GM23338 (cell line): ENCODE measurements at regions not wholly inside any gene's neighbourhood (a gene's known extent, or its start where the extent isn't known, plus 50 kb on each side); places are given as distances from the start of the nearest gene placed in this dataset.

Experiments
- ATAC-seq: fragments of 200-7000 bp; cut with Tn5 transposase; 3 replicates; pipeline ENCODE4 v1.9.1; 2020
- DNase-seq: peaks from one replicate; pipeline ENCODE4 v3.0.0-alpha.2; 2015; ENCODE audit warnings: low spot score
- H2AFZ ChIP-seq: fragments of 200-600 bp; sonication (generic); 2 replicates; pipeline ENCODE4 v1.8.0; 2016; ENCODE audit warnings: antibody characterized with exemption, mild to moderate bottlenecking, moderate library complexity
- H3F3A ChIP-seq: fragments of 200-600 bp; sonication (generic); replicated peaks from 2 replicates; pipeline ENCODE4 v1.8.0; 2017; ENCODE audit warnings: antibody characterized with exemption, mixed run types, low read depth
- H3K27ac ChIP-seq: fragments of 200-600 bp; sonication (generic); 2 replicates; pipeline ENCODE4 v1.6.1; 2016; ENCODE audit warnings: low read depth
- H3K27me3 ChIP-seq: fragments of 200-600 bp; sonication (generic); 2 replicates; pipeline ENCODE4 v1.8.0; 2016; ENCODE audit warnings: mild to moderate bottlenecking, mixed run types, moderate library complexity; ENCODE audit not compliant: insufficient read depth
- H3K36me3 ChIP-seq: fragments of 200-600 bp; sonication (generic); 2 replicates; pipeline ENCODE4 v1.8.0; 2016; ENCODE audit warnings: mild to moderate bottlenecking; ENCODE audit not compliant: insufficient read depth
- H3K4me1 ChIP-seq: fragments of 200-600 bp; sonication (generic); 2 replicates; pipeline ENCODE4 v1.8.0; 2016; ENCODE audit warnings: mild to moderate bottlenecking, moderate library complexity; ENCODE audit not compliant: insufficient read depth
- H3K4me2 ChIP-seq: fragments of 200-600 bp; sonication (generic); 2 replicates; pipeline ENCODE4 v1.7.1; 2017; ENCODE audit warnings: mixed run types
- H3K4me3 ChIP-seq: fragments of 200-600 bp; sonication (generic); 2 replicates; pipeline ENCODE4 v1.6.1; 2016; ENCODE audit warnings: mixed run types
- H3K79me2 ChIP-seq: fragments of 200-600 bp; sonication (generic); replicated peaks from 2 replicates; pipeline ENCODE4 v1.8.0; 2017; ENCODE audit warnings: mild to moderate bottlenecking; ENCODE audit not compliant: insufficient read depth
- H3K9me2 ChIP-seq: fragments of 200-600 bp; sonication (generic); 2 replicates; pipeline ENCODE4 v1.8.0; 2017; ENCODE audit not compliant: insufficient read depth
- H4K20me1 ChIP-seq: fragments of 200-600 bp; sonication (generic); replicated peaks from 2 replicates; pipeline ENCODE4 v1.8.0; 2017; ENCODE audit warnings: mild to moderate bottlenecking; ENCODE audit not compliant: insufficient read depth
- H3K27ac Mint-ChIP-seq: 2 replicates; pipeline ENCODE4 v1.8.0; 2020; ENCODE audit warnings: inconsistent platforms, mild to moderate bottlenecking, moderate library complexity, mixed read lengths
- H3K27me3 Mint-ChIP-seq: 3 replicates; pipeline ENCODE4 v1.8.0; 2022; ENCODE audit warnings: low read depth, mild to moderate bottlenecking, moderate library complexity, mixed read lengths, inconsistent platforms; ENCODE audit not compliant: insufficient read depth, poor library complexity
- H3K36me3 Mint-ChIP-seq: 3 replicates; pipeline ENCODE4 v1.8.0; 2021; ENCODE audit warnings: low read depth, mild to moderate bottlenecking, inconsistent platforms, moderate library complexity, mixed read lengths
- H3K4me1 Mint-ChIP-seq: 3 replicates; pipeline ENCODE4 v1.8.0; 2020; ENCODE audit warnings: mild to moderate bottlenecking, inconsistent platforms, mixed read lengths
- H3K4me3 Mint-ChIP-seq: 3 replicates; pipeline ENCODE4 v1.8.0; 2021; ENCODE audit warnings: moderate library complexity, mild to moderate bottlenecking, inconsistent platforms, mixed read lengths
- H3K9me3 Mint-ChIP-seq: 3 replicates; pipeline ENCODE4 v1.8.0; 2020; ENCODE audit warnings: moderate library complexity, mild to moderate bottlenecking, inconsistent platforms, mixed read lengths
- CREB1 ChIP-seq: fragments of 250-450 bp; sonication (Bioruptor Pico); IDR thresholded peaks from 2 replicates; pipeline ENCODE4 v1.5.0; 2020; ENCODE audit warnings: low read depth, mild to moderate bottlenecking, moderate library complexity
- EZH2phosphoT487 ChIP-seq: fragments of 200-600 bp; sonication (generic); IDR thresholded peaks from one replicate; pipeline ENCODE4 v1.8.1; 2018; ENCODE audit warnings: antibody characterized with exemption; ENCODE audit not compliant: unreplicated experiment
- JUNB ChIP-seq: IDR thresholded peaks from one replicate; pipeline ENCODE4 v1.6.1; 2016; ENCODE audit warnings: antibody characterized with exemption; ENCODE audit not compliant: unreplicated experiment
- NANOG ChIP-seq: IDR thresholded peaks from 2 replicates; pipeline ENCODE4 v1.6.1; 2016; ENCODE audit warnings: antibody characterized with exemption, borderline replicate concordance
- POLR2AphosphoS5 ChIP-seq: IDR thresholded peaks from 2 replicates; pipeline ENCODE4 v1.6.1; 2016; ENCODE audit warnings: antibody characterized with exemption, low read depth
- STAT1 ChIP-seq: IDR thresholded peaks from one replicate; pipeline ENCODE4 v1.6.1; 2016; ENCODE audit warnings: antibody characterized with exemption; ENCODE audit not compliant: unreplicated experiment
- ZNF114 ChIP-seq: fragments of 250-450 bp; sonication (Bioruptor Pico); IDR thresholded peaks from 2 replicates; pipeline ENCODE4 v1.5.0; 2020; ENCODE audit warnings: mild to moderate bottlenecking, moderate library complexity
- TF ChIP-seq, protein P1 (sequence below): fragments of 250-450 bp; sonication (Bioruptor Pico); IDR thresholded peaks from 2 replicates; pipeline ENCODE4 v1.5.0; 2020; ENCODE audit warnings: mild to moderate bottlenecking, moderate library complexity
- TF ChIP-seq, protein P2 (sequence below), 2 experiments: fragments of 200-600 bp in 1 of 2; sonication (generic) in 1 of 2; conservative IDR thresholded peaks; 2 replicates each; pipeline versions ENCODE4 v1.5.1 to v1.6.1; 2016 to 2017; ENCODE audit warnings: antibody characterized with exemption in 2 of 2, low read depth in 2 of 2, mild to moderate bottlenecking in 2 of 2, moderate library complexity in 1 of 2

DNA sequence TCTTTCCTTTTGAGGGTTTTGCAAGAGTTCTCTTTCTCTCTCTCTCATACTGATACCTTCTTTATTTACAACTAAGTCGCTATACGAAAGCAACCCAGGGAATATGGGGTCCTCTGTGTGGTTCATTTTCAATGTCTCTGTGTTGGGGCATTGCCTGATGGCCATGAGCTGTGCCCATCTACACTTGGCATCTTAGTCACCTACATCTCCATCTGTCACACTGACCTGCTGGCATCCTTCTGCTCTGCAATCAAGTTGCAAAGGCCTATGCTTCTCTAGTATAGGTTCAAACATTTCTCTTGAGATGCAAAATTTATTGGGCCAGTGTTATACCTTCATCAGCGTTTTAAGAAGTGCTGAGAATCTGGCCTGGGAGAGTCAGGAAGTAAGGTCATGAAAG, 228.2 kb downstream of the MTRR start (continued):
- TF ChIP-seq, protein P1, sequence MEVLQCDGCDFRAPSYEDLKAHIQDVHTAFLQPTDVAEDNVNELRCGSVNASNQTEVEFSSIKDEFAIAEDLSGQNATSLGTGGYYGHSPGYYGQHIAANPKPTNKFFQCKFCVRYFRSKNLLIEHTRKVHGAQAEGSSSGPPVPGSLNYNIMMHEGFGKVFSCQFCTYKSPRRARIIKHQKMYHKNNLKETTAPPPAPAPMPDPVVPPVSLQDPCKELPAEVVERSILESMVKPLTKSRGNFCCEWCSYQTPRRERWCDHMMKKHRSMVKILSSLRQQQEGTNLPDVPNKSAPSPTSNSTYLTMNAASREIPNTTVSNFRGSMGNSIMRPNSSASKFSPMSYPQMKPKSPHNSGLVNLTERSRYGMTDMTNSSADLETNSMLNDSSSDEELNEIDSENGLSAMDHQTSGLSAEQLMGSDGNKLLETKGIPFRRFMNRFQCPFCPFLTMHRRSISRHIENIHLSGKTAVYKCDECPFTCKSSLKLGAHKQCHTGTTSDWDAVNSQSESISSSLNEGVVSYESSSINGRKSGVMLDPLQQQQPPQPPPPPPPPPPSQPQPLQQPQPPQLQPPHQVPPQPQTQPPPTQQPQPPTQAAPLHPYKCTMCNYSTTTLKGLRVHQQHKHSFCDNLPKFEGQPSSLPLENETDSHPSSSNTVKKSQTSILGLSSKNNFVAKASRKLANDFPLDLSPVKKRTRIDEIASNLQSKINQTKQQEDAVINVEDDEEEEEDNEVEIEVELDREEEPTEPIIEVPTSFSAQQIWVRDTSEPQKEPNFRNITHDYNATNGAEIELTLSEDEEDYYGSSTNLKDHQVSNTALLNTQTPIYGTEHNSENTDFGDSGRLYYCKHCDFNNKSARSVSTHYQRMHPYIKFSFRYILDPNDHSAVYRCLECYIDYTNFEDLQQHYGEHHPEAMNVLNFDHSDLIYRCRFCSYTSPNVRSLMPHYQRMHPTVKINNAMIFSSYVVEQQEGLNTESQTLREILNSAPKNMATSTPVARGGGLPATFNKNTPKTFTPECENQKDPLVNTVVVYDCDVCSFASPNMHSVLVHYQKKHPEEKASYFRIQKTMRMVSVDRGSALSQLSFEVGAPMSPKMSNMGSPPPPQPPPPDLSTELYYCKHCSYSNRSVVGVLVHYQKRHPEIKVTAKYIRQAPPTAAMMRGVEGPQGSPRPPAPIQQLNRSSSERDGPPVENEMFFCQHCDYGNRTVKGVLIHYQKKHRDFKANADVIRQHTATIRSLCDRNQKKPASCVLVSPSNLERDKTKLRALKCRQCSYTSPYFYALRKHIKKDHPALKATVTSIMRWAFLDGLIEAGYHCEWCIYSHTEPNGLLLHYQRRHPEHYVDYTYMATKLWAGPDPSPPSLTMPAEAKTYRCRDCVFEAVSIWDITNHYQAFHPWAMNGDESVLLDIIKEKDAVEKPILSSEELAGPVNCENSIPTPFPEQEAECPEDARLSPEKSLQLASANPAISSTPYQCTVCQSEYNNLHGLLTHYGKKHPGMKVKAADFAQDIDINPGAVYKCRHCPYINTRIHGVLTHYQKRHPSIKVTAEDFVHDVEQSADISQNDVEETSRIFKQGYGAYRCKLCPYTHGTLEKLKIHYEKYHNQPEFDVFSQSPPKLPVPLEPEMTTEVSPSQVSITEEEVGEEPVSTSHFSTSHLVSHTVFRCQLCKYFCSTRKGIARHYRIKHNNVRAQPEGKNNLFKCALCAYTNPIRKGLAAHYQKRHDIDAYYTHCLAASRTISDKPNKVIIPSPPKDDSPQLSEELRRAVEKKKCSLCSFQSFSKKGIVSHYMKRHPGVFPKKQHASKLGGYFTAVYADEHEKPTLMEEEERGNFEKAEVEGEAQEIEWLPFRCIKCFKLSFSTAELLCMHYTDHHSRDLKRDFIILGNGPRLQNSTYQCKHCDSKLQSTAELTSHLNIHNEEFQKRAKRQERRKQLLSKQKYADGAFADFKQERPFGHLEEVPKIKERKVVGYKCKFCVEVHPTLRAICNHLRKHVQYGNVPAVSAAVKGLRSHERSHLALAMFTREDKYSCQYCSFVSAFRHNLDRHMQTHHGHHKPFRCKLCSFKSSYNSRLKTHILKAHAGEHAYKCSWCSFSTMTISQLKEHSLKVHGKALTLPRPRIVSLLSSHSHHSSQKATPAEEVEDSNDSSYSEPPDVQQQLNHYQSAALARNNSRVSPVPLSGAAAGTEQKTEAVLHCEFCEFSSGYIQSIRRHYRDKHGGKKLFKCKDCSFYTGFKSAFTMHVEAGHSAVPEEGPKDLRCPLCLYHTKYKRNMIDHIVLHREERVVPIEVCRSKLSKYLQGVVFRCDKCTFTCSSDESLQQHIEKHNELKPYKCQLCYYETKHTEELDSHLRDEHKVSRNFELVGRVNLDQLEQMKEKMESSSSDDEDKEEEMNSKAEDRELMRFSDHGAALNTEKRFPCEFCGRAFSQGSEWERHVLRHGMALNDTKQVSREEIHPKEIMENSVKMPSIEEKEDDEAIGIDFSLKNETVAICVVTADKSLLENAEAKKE, result no peak

DNA sequence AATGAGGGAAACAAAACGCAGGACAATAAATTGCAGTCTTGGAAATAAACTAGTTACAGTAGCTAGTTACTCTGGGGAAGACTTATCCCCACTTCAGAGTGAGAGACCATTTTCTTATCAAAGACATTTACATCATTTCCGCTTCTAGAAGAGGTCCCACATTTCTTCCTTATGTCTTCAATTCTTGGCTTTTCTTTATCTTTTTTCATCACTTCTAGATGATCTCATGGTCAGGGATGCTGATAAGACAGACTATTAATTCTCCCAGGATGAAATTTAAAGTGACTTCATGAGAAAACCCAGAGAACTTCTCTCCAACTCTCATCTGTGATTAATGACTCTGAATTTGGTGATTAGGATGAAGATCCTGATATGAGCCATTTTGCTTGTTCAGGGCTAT, 229.1 kb downstream of the MTRR start:
- no peak overlapping the region for H2AFZ ChIP-seq
- H3K4me1 Mint-ChIP-seq, result no peaks in the 10 kb centered on the region
- TF ChIP-seq, protein P2, sequence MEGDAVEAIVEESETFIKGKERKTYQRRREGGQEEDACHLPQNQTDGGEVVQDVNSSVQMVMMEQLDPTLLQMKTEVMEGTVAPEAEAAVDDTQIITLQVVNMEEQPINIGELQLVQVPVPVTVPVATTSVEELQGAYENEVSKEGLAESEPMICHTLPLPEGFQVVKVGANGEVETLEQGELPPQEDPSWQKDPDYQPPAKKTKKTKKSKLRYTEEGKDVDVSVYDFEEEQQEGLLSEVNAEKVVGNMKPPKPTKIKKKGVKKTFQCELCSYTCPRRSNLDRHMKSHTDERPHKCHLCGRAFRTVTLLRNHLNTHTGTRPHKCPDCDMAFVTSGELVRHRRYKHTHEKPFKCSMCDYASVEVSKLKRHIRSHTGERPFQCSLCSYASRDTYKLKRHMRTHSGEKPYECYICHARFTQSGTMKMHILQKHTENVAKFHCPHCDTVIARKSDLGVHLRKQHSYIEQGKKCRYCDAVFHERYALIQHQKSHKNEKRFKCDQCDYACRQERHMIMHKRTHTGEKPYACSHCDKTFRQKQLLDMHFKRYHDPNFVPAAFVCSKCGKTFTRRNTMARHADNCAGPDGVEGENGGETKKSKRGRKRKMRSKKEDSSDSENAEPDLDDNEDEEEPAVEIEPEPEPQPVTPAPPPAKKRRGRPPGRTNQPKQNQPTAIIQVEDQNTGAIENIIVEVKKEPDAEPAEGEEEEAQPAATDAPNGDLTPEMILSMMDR (conservative IDR thresholded peaks at IDR 0.05; ENCODE audit: low read depth in 2 of 2), result no peak
- TF ChIP-seq, protein P1, result no peak
- TF ChIP-seq NANOG (no peak), CREB1 (CRISPR knock-in tag) (no peak), STAT1 (no peak), EZH2phosphoT487 (no peak), ZNF114 (CRISPR knock-in tag) (no peak), JUNB (no peak), POLR2AphosphoS5 (no peak)

More for the DNA sequence above, 229.1 kb downstream of the MTRR start:
- Histone ChIP-seq H4K20me1 (no peaks in the 10 kb centered on the region), H3K4me3 (no peak overlapping the region), H3K4me2 (no peak overlapping the region), H3K9me2 (0 out of 2 replicates have a peak, but pooled peaks cover 5% of the 10 kb centered on the region), H3K27ac (no peak overlapping the region), H3K27me3 (no peaks in the 10 kb centered on the region), H3K79me2 (no peaks in the 10 kb centered on the region), H3K36me3 (no peaks in the 10 kb centered on the region), H3F3A (no peaks in the 10 kb centered on the region), H3K4me1 (no peaks in the 10 kb centered on the region)
- no peak overlapping the region for H3K27ac Mint-ChIP-seq
- no peaks in the 10 kb centered on the region for H3K36me3 Mint-ChIP-seq
- H3K9me3 Mint-ChIP-seq, result no peaks in the 10 kb centered on the region
- ATAC-seq, result no peak
- peaks cover 1% of the 10 kb centered on the region for H3K27me3 Mint-ChIP-seq
- DNase-seq, result no peak
- H3K4me3 Mint-ChIP-seq, result no peak overlapping the region
